ENCODE measurements at regions not wholly inside any gene's neighbourhood (a gene's known extent, or its start where the extent isn't known, plus 50 kb on each side); places are given as distances from the start of the nearest gene placed in this dataset.
"Not testable (repeated sequence)": the region's sequence is repeated elsewhere in the genome, so short reads cannot be mapped to it uniquely, and the experiment has no call there.

- not testable (repeated sequence) for TF ChIP-seq EZH2 (IDR thresholded peaks at IDR 0.05; ENCODE audit: borderline replicate concordance); CTCF (IDR thresholded peaks at IDR 0.05; ENCODE audit: poor library complexity); EZH2phosphoT487 (IDR thresholded peaks at IDR 0.05; ENCODE audit: low read depth, severe bottlenecking, unreplicated experiment)
Observed at GRCh38 chr2:209312450-209312849, 111.4 kb upstream of the MAP2 start.
